CD4-positive, alpha-beta T cell treated with Interleukin-4 for 1 hour (primary cell): ENCODE measurements at regions not wholly inside any gene's neighbourhood (a gene's known extent, or its start where the extent isn't known, plus 50 kb on each side); places are given as distances from the start of the nearest gene placed in this dataset.
"Not testable (repeated sequence)": the region's sequence is repeated elsewhere in the genome, so short reads cannot be mapped to it uniquely, and the experiment has no call there.

ENCODE experiments used
- DNase-seq, 2 donors: peaks; one replicate each; pipeline ENCODE4 v3.0.0-alpha.2; 2020 to 2022

- no peak for DNase-seq
These were observed 264.9 kb downstream of the C12orf75 start for GRCh38 chr12:105595440-105595839.

- no peak for DNase-seq
These were observed 266.2 kb downstream of the C12orf75 start for GRCh38 chr12:105596731-105597130.

- no peak for DNase-seq
These were observed 267.5 kb downstream of the C12orf75 start for GRCh38 chr12:105598031-105598430.

GRCh38 chr12:105600911-105601545, 270.5 kb downstream of the C12orf75 start:
- no peak for DNase-seq

- DNase-seq: not testable (repeated sequence)
These were observed 271.8 kb downstream of the C12orf75 start for GRCh38 chr12:105602312-105602711.

- not testable (repeated sequence) for DNase-seq
These were observed 273.8 kb downstream of the C12orf75 start for GRCh38 chr12:105604281-105604680.

- not testable (repeated sequence) for DNase-seq
These were observed 276.1 kb downstream of the C12orf75 start for GRCh38 chr12:105606613-105607012.

GRCh38 chr12:105609001-105609400, 278.5 kb downstream of the C12orf75 start:
- DNase-seq: not testable (repeated sequence)

GRCh38 chr12:105610459-105610858, 280.0 kb downstream of the C12orf75 start:
- no peak for DNase-seq

GRCh38 chr12:105611340-105611739, 280.8 kb downstream of the C12orf75 start:
- DNase-seq: no peak

- no peak for DNase-seq
These were observed 282.8 kb downstream of the C12orf75 start for GRCh38 chr12:105613269-105613668.

GRCh38 chr12:105613887-105614286, 283.4 kb downstream of the C12orf75 start:
- DNase-seq: no peak

- DNase-seq: no peak
These were observed 286.6 kb downstream of the C12orf75 start for GRCh38 chr12:105616971-105617540.

- no peak for DNase-seq
These were observed 291.7 kb downstream of the C12orf75 start for GRCh38 chr12:105622220-105622619.

- no peak for DNase-seq
These were observed 292.6 kb downstream of the C12orf75 start for GRCh38 chr12:105622846-105623736.

GRCh38 chr12:105626653-105627052, 296.2 kb downstream of the C12orf75 start:
- no peak for DNase-seq

- DNase-seq: no peak
These were observed 307.0 kb downstream of the C12orf75 start for GRCh38 chr12:105637470-105637869.

GRCh38 chr12:105640761-105641160, 310.3 kb downstream of the C12orf75 start:
- no peak for DNase-seq

- no peak for DNase-seq
These were observed 311.3 kb downstream of the C12orf75 start for GRCh38 chr12:105641749-105642148.

GRCh38 chr12:105644770-105645169, 314.3 kb downstream of the C12orf75 start:
- DNase-seq: no peak

GRCh38 chr12:105654606-105655005, 324.1 kb downstream of the C12orf75 start:
- no peak for DNase-seq

GRCh38 chr12:105658389-105658788, 327.9 kb downstream of the C12orf75 start:
- DNase-seq: no peak

- no peak for DNase-seq
These were observed 329.0 kb downstream of the C12orf75 start for GRCh38 chr12:105659355-105660075.
